KMS-11 (cell line): ENCODE measurements at regions not wholly inside any gene's neighbourhood (a gene's known extent, or its start where the extent isn't known, plus 50 kb on each side); places are given as distances from the start of the nearest gene placed in this dataset.

Source experiments
- H2AFZ ChIP-seq: fragments of 200-600 bp; sonication (generic); 2 replicates; pipeline ENCODE4 v1.6.1; 2016; ENCODE audit warnings: antibody characterized with exemption, mixed run types, low read depth
- H3K27ac ChIP-seq: fragments of 200-600 bp; sonication (generic); 2 replicates; pipeline ENCODE4 v1.6.1; 2016; ENCODE audit warnings: mild to moderate bottlenecking, mixed run types
- H3K27me3 ChIP-seq: fragments of 200-600 bp; sonication (generic); 2 replicates; pipeline ENCODE4 v1.6.1; 2017; ENCODE audit warnings: mild to moderate bottlenecking, low read depth, mixed run types, moderate library complexity; ENCODE audit not compliant: insufficient read depth
- H3K36me3 ChIP-seq: fragments of 200-600 bp; sonication (generic); 2 replicates; pipeline ENCODE4 v1.6.1; 2017; ENCODE audit warnings: mild to moderate bottlenecking, mixed run types; ENCODE audit not compliant: insufficient read depth
- H3K4me1 ChIP-seq: fragments of 200-600 bp; sonication (generic); 2 replicates; pipeline ENCODE4 v1.6.1; 2016; ENCODE audit warnings: mild to moderate bottlenecking, low read depth, mixed run types; ENCODE audit not compliant: poor library complexity, severe bottlenecking
- H3K4me2 ChIP-seq: fragments of 200-600 bp; sonication (generic); 2 replicates; pipeline ENCODE4 v1.7.0; 2016; ENCODE audit warnings: mild to moderate bottlenecking, mixed run types
- H3K4me3 ChIP-seq: fragments of 200-600 bp; sonication (generic); IDR thresholded peaks from 2 replicates; pipeline ENCODE4 v1.6.1; 2017; ENCODE audit warnings: low read depth, low read length, mixed read lengths; ENCODE audit not compliant: insufficient read depth
- H3K79me2 ChIP-seq: fragments of 200-600 bp; sonication (generic); 2 replicates; pipeline ENCODE4 v1.6.1; 2016; ENCODE audit warnings: low read depth, mixed run types; ENCODE audit not compliant: insufficient read depth
- H3K9ac ChIP-seq: fragments of 200-600 bp; sonication (generic); 2 replicates; pipeline ENCODE4 v1.6.1; 2016; ENCODE audit warnings: mild to moderate bottlenecking, mixed run types
- H4K20me1 ChIP-seq: fragments of 200-600 bp; sonication (generic); 2 replicates; pipeline ENCODE4 v1.6.1; 2016; ENCODE audit warnings: mild to moderate bottlenecking, mixed run types; ENCODE audit not compliant: insufficient read depth
- TF ChIP-seq, protein P1 (sequence below): fragments of 200-600 bp; sonication (generic); conservative IDR thresholded peaks from 2 replicates; pipeline ENCODE4 v1.6.1; 2017; ENCODE audit warnings: low read depth, mild to moderate bottlenecking, antibody characterized with exemption, low read length, moderate library complexity, mixed read lengths

- Histone ChIP-seq H3K27ac (no peak overlapping the region), H2AFZ (no peak overlapping the region), H3K4me2 (no peak overlapping the region), H3K4me1 (no peaks in the 10 kb centered on the region), H3K4me3 (no peak overlapping the region), H3K79me2 (no peaks in the 10 kb centered on the region), H3K9ac (no peak overlapping the region), H3K36me3 (no peaks in the 10 kb centered on the region), H4K20me1 (no peaks in the 10 kb centered on the region), H3K27me3 (no peaks in the 10 kb centered on the region)
- TF ChIP-seq, protein P1, sequence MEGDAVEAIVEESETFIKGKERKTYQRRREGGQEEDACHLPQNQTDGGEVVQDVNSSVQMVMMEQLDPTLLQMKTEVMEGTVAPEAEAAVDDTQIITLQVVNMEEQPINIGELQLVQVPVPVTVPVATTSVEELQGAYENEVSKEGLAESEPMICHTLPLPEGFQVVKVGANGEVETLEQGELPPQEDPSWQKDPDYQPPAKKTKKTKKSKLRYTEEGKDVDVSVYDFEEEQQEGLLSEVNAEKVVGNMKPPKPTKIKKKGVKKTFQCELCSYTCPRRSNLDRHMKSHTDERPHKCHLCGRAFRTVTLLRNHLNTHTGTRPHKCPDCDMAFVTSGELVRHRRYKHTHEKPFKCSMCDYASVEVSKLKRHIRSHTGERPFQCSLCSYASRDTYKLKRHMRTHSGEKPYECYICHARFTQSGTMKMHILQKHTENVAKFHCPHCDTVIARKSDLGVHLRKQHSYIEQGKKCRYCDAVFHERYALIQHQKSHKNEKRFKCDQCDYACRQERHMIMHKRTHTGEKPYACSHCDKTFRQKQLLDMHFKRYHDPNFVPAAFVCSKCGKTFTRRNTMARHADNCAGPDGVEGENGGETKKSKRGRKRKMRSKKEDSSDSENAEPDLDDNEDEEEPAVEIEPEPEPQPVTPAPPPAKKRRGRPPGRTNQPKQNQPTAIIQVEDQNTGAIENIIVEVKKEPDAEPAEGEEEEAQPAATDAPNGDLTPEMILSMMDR: no peak
Observed at GRCh38 chr1:221172841-221173240, 293.6 kb downstream of the HLX start.

GRCh38 chr1:221174330-221174993, 295.2 kb downstream of the HLX start:
- Histone ChIP-seq H3K36me3 (no peaks in the 10 kb centered on the region), H4K20me1 (no peaks in the 10 kb centered on the region), H2AFZ (no peak overlapping the region), H3K4me3 (no peak overlapping the region), H3K79me2 (no peaks in the 10 kb centered on the region), H3K4me1 (no peaks in the 10 kb centered on the region), H3K27ac (no peak overlapping the region), H3K27me3 (no peaks in the 10 kb centered on the region), H3K9ac (no peak overlapping the region), H3K4me2 (no peak overlapping the region)
- TF ChIP-seq, protein P1: no peak

- H3K27ac ChIP-seq: no peak overlapping the region
- no peaks in the 10 kb centered on the region for H3K4me1 ChIP-seq
- no peak overlapping the region for H3K9ac ChIP-seq
- no peaks in the 10 kb centered on the region for H4K20me1 ChIP-seq
- TF ChIP-seq, protein P1: no peak
- H3K4me2 ChIP-seq: no peak overlapping the region
- no peak overlapping the region for H2AFZ ChIP-seq
- no peaks in the 10 kb centered on the region for H3K79me2 ChIP-seq
- no peaks in the 10 kb centered on the region for H3K36me3 ChIP-seq
- H3K4me3 ChIP-seq: no peak overlapping the region
- no peaks in the 10 kb centered on the region for H3K27me3 ChIP-seq
Observed at GRCh38 chr1:221175249-221175648, 296.0 kb downstream of the HLX start.

GRCh38 chr1:221180704-221181368, 301.6 kb downstream of the HLX start:
- no peaks in the 10 kb centered on the region for H3K4me1 ChIP-seq
- no peak overlapping the region for H3K9ac ChIP-seq
- H4K20me1 ChIP-seq: no peaks in the 10 kb centered on the region
- H3K4me2 ChIP-seq: no peak overlapping the region
- no peaks in the 10 kb centered on the region for H3K36me3 ChIP-seq
- no peaks in the 10 kb centered on the region for H3K27me3 ChIP-seq
- TF ChIP-seq, protein P1: no peak
- no peak overlapping the region for H3K4me3 ChIP-seq
- H2AFZ ChIP-seq: no peak overlapping the region
- no peak overlapping the region for H3K27ac ChIP-seq
- H3K79me2 ChIP-seq: no peaks in the 10 kb centered on the region
